Small intestine (tissue), 7 donors: ENCODE measurements at regions not wholly inside any gene's neighbourhood (a gene's known extent, or its start where the extent isn't known, plus 50 kb on each side); places are given as distances from the start of the nearest gene placed in this dataset.

Experiments used
- DNase-seq, 2 donors: peaks; one replicate each; pipeline versions ENCODE4 v3.0.0 to v3.0.0-alpha.2; 2013
- FAIRE-seq: peaks from 2 replicates; lab custom pipeline; 2012; peaks lifted over from hg19 to GRCh38; lab: Jason Lieb, UNC
- H3K27ac ChIP-seq, 3 donors: one replicate each; pipeline ENCODE4 v1.5.1; 2013; ENCODE audit warnings: low read length in 2 of 3, mild to moderate bottlenecking in 2 of 3, control low read depth in 1 of 3, inconsistent platforms in 1 of 3, low read depth in 1 of 3, moderate library complexity in 1 of 3
- H3K27me3 ChIP-seq, 3 donors: one replicate each; pipeline ENCODE4 v1.6.1; 2013; ENCODE audit warnings: low read length in 3 of 3, inconsistent platforms in 1 of 3; ENCODE audit not compliant: control insufficient read depth in 3 of 3, insufficient read depth in 3 of 3
- H3K36me3 ChIP-seq, 3 donors: one replicate each; pipeline ENCODE4 v1.6.1; 2013; ENCODE audit warnings: low read length in 3 of 3, inconsistent platforms in 1 of 3, low read depth in 1 of 3, mild to moderate bottlenecking in 1 of 3, moderate library complexity in 1 of 3; ENCODE audit not compliant: control insufficient read depth in 3 of 3, insufficient read depth in 2 of 3
- H3K4me1 ChIP-seq, 3 donors: one replicate each; pipeline ENCODE4 v1.6.1; 2013; ENCODE audit warnings: low read length in 2 of 3, inconsistent platforms in 1 of 3, low read depth in 1 of 3, mild to moderate bottlenecking in 1 of 3, moderate library complexity in 1 of 3; ENCODE audit not compliant: control insufficient read depth in 3 of 3, insufficient read depth in 2 of 3
- H3K4me3 ChIP-seq, 3 donors: one replicate each; pipeline ENCODE4 v1.5.1; 2013; ENCODE audit warnings: low read length in 3 of 3, control low read depth in 1 of 3, inconsistent platforms in 1 of 3, low read depth in 1 of 3, mild to moderate bottlenecking in 1 of 3, moderate library complexity in 1 of 3
- H3K9me3 ChIP-seq, 2 donors: one replicate each; pipeline ENCODE4 v1.6.1; 2013; ENCODE audit warnings: low read depth in 1 of 2, low read length in 1 of 2; ENCODE audit not compliant: control insufficient read depth in 2 of 2, insufficient read depth in 1 of 2
- WGBS, 3 donors: extraction: QIAGEN DNeasy Blood & Tissue Kit; methylation state at CpG; one replicate each; pipeline ENCODE4 v1.1.7; 2013; 5-methylcytosine and 5-hydroxymethylcytosine counted together
- donor health status: healthy with polysubstance abuse.
- donor health status: control.
- donor health status: control.
- donor health status: Bipolar disorder and iron deficiency.
- donor health status: healthy.

DNA sequence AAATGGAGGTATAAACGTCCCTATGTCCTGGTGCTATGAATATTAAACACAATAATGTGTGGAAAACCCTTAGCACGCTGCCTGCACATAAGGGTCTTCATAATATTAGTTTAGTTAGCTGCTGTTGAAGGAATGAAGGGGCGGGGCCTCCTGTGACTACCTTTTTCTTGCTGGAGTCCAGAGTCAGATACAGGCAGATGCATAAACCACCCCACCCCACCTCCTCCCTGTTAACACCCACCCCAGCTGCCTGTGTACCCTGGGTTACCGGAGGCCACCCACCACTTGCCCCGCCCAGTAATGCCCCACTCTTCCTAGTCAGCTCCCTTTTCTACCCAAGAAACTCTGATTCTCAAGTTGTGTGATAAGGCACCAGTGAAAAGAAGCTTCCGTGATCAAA is 158.4 kb downstream of the EN1 start:
- Histone ChIP-seq H3K27ac (no peak overlapping the region), H3K4me3 (no peak overlapping the region), H3K9me3 (peaks cover 0 to 4% of the 10 kb centered on the region in 2 donors), H3K4me1 (no peaks in the 10 kb centered on the region), H3K36me3 (no peaks in the 10 kb centered on the region), H3K27me3 (no peaks in the 10 kb centered on the region)
- 66 to 75% (median 69%) methylated on average over 6 of the region's 6 CpGs for WGBS, 3 donors
- FAIRE-seq (no peak), DNase-seq (no peak)

DNA sequence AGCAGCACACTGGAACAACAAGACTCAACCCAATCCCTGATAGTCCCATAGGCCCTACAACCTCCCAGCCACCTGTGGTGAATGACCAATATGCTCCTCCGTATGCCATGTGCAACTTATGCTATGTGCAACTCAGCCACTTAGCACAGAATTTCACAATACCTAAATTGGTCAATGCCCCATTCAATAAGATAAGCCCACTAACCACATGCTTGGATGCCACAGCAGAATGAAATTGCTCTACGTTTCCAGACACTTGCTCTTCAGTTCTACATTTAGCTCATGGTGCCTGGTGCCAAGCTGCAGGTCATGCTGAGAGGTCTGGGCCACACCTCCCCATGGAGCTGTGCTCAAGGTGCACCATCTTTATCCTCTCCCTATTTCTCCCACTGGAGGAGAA is 159.8 kb downstream of the EN1 start:
- no peaks in the 10 kb centered on the region for H3K27me3 ChIP-seq
- H3K27ac ChIP-seq = no peak overlapping the region
- no peaks in the 10 kb centered on the region for H3K36me3 ChIP-seq
- FAIRE-seq (no peak), DNase-seq (peak in 1 of 2 donors; percentile 44)
- H3K9me3 ChIP-seq = peaks cover 0 to 4% of the 10 kb centered on the region in 2 donors
- 78 to 79% (median 78%) methylated on average over 2 of the region's 2 CpGs for WGBS, 3 donors
- H3K4me1 ChIP-seq = no peaks in the 10 kb centered on the region
- H3K4me3 ChIP-seq = no peak overlapping the region

- FAIRE-seq = no peak
- Histone ChIP-seq H3K36me3 (no peaks in the 10 kb centered on the region), H3K4me3 (no peak overlapping the region), H3K27ac (no peak overlapping the region), H3K9me3 (peaks cover 0 to 4% of the 10 kb centered on the region in 2 donors), H3K4me1 (no peaks in the 10 kb centered on the region), H3K27me3 (no peaks in the 10 kb centered on the region)
- DNase-seq = no peak
- WGBS, 3 donors = 55 to 60% (median 57%) methylated on average over 3 of the region's 3 CpGs
These were observed 160.3 kb downstream of the EN1 start for GRCh38 chr2:118687192-118687591.

GRCh38 chr2:118686346-118686745 is 161.1 kb downstream of the EN1 start:
- Histone ChIP-seq H3K4me3 (no peak overlapping the region), H3K36me3 (no peaks in the 10 kb centered on the region), H3K27ac (no peak overlapping the region), H3K27me3 (no peaks in the 10 kb centered on the region), H3K4me1 (no peaks in the 10 kb centered on the region), H3K9me3 (peaks cover 0 to under 1% of the 10 kb centered on the region in 2 donors)
- 73 to 83% (median 80%) methylated on average over 1 of the region's 1 CpG for WGBS, 3 donors
- DNase-seq = no peak
- no peak for FAIRE-seq

DNA sequence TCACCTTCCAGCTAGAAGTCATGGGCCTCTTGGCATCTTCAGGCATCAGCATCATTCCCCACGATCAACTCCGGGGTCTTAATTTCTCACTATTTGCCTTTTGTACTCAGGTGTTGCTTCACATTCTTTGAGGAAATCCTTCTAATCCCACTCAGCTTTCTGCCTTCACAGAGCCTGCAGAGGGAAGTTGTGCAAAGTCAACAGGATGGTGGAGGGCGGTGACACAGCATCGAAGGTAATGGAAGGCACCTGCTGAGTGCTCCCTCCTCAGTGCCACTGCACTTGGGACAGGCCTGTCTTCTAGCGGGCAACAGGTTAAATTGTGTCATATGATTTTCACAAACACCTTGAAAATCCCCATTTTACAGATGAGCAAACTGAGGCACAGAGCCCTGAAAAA is 164.0 kb downstream of the EN1 start:
- Histone ChIP-seq H3K4me1 (no peaks in the 10 kb centered on the region), H3K36me3 (no peaks in the 10 kb centered on the region), H3K27me3 (no peaks in the 10 kb centered on the region), H3K4me3 (no peak overlapping the region), H3K9me3 (no peaks in the 10 kb centered on the region), H3K27ac (no peak overlapping the region)
- DNase-seq (no peak), FAIRE-seq (no peak)
- 89 to 90% (median 90%) methylated on average over 5 of the region's 5 CpGs for WGBS, 3 donors

- no peaks in the 10 kb centered on the region for H3K27me3 ChIP-seq
- no peak overlapping the region for H3K4me3 ChIP-seq
- FAIRE-seq = no peak
- H3K9me3 ChIP-seq = no peaks in the 10 kb centered on the region
- 22 to 63% (median 55%) methylated on average over 2 of the region's 2 CpGs for WGBS, 3 donors
- no peak for DNase-seq
- no peaks in the 10 kb centered on the region for H3K36me3 ChIP-seq
- H3K27ac ChIP-seq = no peak overlapping the region
- no peaks in the 10 kb centered on the region for H3K4me1 ChIP-seq
These were observed 168.5 kb downstream of the EN1 start for GRCh38 chr2:118678985-118679384.

- H3K9me3 ChIP-seq = no peaks in the 10 kb centered on the region
- WGBS, 3 donors = 82 to 95% (median 94%) methylated on average over 1 of the region's 1 CpG
- no peak for FAIRE-seq
- H3K27me3 ChIP-seq = no peaks in the 10 kb centered on the region
- DNase-seq = no peak
- H3K27ac ChIP-seq = no peak overlapping the region
- H3K36me3 ChIP-seq = no peaks in the 10 kb centered on the region
- no peak overlapping the region for H3K4me3 ChIP-seq
- no peaks in the 10 kb centered on the region for H3K4me1 ChIP-seq
These were observed 169.9 kb downstream of the EN1 start for GRCh38 chr2:118677546-118677945.

DNA sequence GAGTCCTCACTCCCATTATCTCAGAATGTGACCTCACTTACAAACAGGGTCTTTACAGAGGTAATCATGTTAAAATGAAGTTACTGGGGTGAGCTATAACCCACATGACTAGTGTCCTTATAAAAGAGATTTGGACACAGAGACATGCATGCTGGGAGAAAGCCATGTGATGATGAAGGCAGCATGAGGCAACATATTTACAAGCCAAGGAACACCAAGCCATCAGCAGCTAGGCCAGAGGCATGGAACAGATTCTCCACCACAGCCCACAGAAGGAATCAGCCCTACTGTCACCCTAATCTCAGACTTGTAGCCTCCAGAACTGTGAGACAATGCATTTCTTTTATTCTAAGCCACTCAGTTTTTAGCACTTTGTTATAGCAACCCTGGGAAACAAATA is 171.9 kb downstream of the EN1 start:
- no peaks in the 10 kb centered on the region for H3K36me3 ChIP-seq
- no peak overlapping the region for H3K4me3 ChIP-seq
- no peak overlapping the region for H3K27ac ChIP-seq
- no peak for FAIRE-seq
- no peak for DNase-seq
- H3K27me3 ChIP-seq = no peaks in the 10 kb centered on the region
- H3K4me1 ChIP-seq = no peaks in the 10 kb centered on the region
- no peaks in the 10 kb centered on the region for H3K9me3 ChIP-seq

GRCh38 chr2:118672571-118673158 is 174.8 kb downstream of the EN1 start:
- H3K4me1 ChIP-seq = no peaks in the 10 kb centered on the region
- peaks cover 0 to 6% (median 0%) of the 10 kb centered on the region in 3 donors for H3K27me3 ChIP-seq
- no peak overlapping the region for H3K4me3 ChIP-seq
- DNase-seq = peak in 1 of 2 donors; percentile 34
- no peaks in the 10 kb centered on the region for H3K36me3 ChIP-seq
- whole genome bisulfite sequencing, 3 donors = 39 to 59% (median 53%) methylated on average over 3 of the region's 3 CpGs
- no peak for FAIRE-seq
- H3K9me3 ChIP-seq = no peaks in the 10 kb centered on the region
- H3K27ac ChIP-seq = no peak overlapping the region
